ENCODE measurements at regions not wholly inside any gene's neighbourhood (a gene's known extent, or its start where the extent isn't known, plus 50 kb on each side); places are given as distances from the start of the nearest gene placed in this dataset.
"Not testable (repeated sequence)": the region's sequence is repeated elsewhere in the genome, so short reads cannot be mapped to it uniquely, and the experiment has no call there.

DNA sequence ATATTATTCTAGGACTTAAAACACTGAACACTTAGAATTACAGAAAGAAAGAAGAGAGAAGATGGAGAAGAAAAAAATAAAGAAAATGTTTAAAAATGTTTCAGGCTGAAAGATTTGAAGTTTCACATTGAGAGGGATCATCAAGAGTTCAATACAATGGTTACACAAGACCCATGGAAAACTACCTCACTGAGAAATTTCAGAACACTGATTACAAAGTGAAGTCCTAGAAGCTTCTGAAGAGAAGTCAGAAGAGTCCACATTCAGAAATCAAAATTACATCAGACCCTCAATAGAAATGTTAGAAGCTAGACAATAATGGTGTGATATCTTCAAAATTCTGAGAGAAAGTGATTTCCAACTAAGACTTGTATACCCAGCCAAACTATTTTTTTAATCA lies 196.1 kb downstream of the MACC1 start:
- DNase-seq = no peak

DNA sequence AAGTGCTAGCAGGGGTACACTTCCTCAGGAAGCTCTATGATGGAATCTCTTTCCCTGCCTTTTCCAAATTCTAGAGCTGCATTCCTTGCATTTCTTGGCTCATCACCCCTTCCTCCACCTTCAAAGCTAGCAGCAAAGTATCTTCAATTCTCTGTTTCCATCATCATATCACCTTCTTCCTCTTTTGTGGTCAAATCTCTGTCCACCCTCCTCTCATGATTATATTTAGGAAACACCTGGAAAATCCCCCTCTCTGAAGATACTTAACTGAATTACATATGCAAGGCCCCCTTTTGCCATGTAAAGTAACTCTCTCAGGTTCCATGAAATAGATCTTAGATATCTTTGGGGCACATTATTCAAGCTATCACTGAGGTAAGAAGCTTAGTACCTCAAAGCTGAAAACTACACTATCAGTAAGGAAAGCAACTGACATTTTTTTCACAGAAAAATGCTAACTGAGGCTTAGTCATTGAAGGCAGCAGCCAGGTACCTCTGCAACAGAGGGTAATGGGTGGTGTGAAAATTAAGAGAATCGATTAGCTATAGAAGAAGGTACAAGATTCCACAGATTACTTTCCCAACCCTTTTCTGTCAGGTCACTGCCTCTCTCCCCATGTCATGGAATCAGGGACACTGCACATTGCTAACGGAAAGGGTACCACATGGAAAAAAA lies 197.3 kb downstream of the MACC1 start:
- DNase-seq = no peak

DNA sequence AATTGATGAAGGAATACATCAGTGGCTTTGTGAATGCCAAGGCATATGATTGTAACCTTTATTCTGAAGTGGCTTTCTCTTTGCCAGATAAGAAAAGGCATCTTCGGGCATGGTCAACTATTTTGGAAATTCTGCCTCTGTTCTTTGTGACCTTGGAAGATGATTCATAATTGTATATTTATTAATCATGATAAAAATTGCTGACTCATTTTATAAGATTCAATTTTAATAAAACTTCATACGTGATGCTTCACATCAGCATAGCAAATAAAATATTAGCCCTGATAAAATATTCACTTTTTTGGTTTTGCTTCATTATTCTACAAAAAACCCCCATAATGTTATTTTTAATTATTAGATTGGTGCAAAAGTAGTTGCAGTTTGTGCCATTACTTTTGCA lies 200.5 kb downstream of the MACC1 start:
- DNase-seq = no peak

DNA sequence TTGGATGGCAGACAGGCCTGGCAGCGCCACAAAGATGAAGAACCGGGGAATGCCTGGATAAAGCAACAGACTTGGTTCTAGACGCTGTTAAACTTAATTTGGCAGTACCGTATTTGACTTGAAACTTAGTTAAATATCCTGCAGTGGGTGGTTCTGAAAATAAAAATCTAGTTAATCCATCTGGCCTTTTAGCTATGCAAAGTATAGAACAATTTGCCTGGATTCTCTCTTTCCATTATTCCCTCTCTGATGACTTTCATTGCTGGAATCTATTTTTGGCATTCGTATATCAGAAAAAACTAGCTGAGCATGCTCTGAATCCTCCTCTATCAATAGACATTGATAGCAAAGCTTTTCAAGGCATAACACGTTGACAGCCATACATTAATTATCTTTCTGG lies 203.6 kb downstream of the MACC1 start:
- DNase-seq = no peak

DNA sequence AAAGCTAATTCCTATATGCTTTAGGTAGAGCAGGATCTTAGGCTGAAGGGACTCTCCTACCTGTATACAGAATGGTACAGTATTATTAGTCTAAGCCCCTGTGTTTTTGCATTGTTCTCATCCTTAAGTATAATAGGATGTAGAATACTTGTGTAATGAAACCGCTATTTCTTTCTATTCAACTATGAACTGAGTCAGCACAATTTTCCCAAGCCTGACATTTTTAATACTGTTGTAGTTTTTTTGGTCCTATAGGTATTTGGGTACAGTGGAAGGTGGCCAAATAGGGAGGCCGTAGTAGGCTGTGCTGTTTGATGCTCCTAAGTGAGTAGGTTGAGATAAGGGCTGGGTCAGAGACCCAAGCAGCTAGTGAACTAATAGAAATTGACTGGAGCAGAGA lies 205.1 kb downstream of the MACC1 start:
- no peak for DNase-seq

DNA sequence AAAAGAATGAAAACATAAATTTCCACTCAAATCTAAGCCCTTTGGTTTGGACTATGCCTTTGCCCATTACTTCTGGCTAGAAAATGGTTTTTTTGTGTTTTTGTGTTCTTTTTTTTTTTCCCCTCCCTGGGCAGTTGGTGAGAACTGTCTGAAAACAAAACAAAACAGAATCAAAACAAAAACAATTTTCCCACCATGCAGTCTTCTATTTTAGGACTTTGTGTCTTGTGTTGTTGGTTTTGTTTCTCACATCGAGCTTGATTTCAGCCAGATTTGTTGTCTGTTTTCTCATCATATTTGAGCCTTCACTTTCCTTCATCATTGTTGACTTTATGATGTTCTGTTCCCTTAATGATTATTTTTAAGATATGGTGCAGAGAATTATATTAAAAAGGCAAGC lies 206.3 kb downstream of the MACC1 start:
- no peak for DNase-seq

DNA sequence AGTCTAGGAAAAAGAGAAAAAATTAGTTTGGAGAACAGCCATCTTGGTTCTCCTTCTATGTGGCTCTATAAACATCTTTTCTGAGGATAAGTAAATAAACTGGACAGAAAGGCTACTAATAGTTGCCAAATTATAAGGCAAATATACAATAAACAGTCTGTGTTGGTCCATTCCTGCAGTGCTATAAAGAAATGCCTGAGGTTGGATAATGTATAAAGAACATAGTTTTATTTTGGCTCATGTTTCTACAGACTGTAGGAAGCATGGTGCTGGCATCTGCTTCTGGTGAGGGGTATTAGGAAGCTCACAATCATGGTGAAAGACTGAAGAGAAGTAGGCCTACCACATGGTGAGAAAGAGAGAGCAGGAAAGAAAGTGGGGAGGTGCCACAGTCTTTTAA lies 209.7 kb downstream of the MACC1 start:
- DNase-seq = no peak

DNA sequence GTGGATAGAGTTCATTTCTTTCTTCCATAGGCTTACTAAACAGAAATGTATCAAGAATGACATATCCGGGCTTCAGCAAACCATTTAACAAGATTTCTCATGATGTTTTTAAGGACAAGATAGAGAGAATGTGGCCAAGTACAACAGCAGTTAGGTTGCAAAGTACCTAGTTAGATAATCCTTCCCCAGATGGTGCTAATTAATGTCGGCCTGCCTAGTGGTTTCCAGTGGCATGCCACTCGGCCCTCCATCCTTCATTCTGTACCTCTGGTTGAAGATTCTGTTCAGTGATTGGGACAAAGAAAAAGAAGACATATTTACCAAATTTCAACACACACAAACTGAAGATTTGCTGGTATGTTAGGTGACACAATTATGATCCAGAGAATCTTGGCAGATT lies 212.1 kb downstream of the MACC1 start:
- DNase-seq = no peak

DNA sequence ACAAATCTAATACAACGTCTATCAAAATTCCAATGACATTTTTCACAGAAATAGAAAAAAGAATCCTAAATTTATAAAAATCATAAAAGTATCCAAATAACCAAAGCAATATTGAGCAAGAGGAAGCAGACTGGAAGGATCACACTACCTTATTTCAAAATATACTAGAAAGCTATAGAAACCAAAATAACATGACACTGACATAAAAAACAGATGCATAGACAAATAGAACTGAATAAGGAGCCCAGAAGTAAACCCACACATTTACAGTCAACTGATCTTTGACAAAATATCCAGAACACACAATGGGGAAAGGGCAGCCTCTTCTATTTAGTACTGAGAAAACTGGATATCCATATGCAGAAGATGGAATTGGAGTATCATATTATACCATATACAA lies 217.5 kb downstream of the MACC1 start:
- no peak for DNase-seq

DNA sequence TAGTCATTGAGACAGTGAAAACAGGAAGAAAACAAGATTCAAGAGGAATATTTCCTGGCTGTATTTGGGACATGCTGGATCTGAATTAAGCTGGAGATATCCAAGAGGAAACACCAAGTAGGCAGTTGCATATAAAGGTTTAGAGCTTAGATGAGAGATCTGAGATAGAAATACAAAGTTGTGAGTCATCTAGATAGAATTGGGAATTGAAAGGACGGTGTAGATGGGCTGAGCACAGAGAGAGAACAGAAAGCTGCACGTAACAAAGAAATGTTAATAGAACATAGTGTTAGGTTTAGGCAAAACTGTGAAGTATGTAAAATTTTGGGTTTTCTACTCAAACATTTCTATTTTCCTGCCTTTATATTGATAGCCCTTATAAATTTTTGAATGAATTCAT lies 218.5 kb upstream of the TMEM196 start:
- DNase-seq = no peak

DNA sequence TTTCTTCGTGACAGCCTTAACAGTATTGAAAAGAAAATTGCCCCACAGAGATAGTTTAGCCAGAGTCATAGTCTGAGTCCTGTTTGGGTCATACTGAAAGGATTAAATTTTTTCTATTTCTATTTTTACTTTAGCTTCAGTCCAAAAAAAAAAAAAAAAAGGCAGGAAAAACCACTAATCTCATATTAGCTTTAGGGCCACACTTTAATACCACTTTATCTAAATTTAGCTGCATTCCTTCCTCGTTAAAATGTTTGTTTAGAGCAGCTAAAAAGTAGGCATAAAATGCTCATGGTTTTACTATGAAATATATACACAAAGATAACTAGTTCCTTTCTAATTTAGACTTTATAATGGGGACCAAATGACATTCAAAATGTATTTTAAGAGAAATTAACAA lies 216.5 kb upstream of the TMEM196 start:
- no peak for DNase-seq

DNA sequence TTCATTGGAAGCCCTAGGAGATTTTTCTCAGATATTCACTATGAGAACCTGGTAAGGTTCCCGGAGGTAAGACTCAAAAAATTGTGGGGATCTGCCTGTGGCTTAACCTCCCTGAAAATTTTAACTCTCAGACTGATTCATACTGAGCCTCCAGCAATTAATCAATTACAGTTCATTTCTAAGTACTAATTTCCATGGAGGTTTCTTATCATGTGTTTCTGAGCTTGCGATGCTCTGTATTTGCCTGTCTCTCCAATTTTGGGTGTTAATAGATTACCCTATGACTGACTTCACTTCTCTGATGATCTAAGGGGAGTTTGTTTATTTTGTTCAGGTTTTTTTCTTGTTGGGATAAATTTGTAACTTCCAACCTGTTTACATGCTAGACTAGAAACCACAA lies 215.4 kb upstream of the TMEM196 start:
- no peak for DNase-seq

DNA sequence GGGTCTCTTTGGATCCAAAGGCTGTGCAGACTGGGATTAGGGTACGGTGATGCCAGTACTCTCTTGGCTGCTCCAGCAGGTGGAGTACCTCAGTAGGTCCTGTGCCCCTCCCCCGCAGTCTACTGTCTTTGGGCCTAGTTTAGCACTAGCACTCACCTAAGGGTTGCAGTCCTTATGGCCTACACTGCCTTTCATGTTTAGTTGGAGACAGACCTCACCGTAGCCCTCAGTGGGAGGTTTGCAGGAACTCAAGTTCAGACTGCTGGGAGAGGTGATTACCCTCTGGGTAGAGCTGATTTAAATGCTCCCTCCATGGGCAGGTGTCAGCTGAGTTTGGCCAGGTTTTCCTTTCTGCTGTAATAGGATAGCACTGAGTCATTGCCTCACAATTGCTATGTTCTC lies 210.8 kb upstream of the TMEM196 start:
- no peak for DNase-seq

DNA sequence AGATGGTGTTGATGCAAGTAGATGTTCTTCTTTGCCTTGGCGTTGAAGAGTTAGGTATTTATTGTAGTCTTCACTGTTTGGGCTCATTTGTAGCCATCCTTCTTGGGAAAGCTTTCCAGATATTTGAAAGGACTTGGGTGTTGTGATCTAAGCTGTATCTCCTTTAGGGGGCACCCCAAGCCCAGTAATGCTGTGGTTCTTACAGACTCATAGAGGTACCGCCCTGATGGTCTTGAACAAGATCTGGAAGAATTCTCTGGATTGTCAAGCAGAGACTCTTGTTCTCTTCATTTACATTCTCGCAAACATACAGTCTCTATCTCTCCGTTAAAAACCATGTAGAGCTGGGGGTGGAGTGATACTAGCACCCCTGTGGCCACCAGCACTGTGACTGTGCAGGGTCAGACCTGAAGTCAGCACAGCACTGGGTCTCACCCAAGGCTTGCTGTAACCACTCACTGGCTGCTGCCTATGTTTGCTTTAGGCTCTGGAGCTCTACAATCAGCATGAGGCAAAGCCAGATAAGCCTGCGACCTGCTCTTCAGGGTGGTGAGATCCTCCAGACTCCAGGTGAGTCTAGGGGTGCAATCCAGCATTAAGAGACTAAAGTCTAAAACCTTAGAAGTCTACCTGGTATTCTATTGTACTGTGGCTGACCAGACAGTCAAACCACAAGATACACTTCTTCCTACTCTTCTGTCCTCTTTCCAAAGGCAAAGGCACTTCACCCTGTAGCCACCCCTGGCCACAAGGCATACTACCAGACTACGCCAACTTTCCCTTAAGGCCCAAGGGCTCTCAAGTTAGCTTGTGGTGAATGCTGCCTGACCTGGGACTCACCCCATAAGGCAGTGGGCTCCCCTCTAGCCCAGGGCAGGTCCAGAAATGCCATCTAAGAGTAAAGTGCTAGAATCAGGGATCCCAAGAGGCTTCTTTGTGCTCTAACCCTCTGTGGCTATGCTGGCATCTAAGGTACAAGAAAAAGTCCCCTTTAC lies 209.7 kb upstream of the TMEM196 start:
- DNase-seq = no peak

DNA sequence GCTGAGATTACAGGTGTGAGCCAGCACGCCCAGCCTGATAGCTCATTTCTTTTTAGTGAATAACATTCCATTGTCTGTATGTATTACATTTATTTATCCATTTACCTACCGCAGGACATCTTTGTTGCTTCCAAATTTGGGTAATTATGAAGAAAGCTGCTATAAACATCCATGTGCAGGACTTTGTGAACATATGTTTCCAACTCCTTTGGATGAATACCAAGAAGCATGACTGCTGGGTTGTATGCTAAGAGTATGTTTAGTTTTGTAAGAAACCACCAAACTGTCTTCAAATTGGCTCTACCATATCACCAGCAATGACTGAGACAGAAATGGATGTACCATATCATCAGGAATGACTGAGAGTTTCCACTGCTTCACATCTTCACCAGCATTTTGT lies 200.2 kb upstream of the TMEM196 start:
- no peak for DNase-seq

DNA sequence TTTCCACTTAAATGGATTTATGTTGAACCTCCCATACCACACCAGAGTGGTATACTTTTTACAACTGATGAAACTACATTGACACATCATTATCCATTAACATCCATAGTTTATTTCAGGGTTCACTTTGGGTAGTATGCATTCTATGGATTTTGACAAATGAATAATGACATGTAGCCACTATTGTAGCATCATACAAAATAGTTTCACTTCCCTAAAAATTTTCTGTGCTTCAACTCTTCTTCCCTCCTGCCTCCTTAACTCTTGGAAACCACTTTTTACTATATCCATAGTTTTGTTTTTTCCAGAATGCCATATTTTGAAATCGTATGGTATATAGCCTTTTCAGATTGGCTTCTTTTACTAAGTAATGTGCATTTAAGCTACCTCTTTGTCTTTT lies 199.5 kb upstream of the TMEM196 start:
- DNase-seq = no peak

DNA sequence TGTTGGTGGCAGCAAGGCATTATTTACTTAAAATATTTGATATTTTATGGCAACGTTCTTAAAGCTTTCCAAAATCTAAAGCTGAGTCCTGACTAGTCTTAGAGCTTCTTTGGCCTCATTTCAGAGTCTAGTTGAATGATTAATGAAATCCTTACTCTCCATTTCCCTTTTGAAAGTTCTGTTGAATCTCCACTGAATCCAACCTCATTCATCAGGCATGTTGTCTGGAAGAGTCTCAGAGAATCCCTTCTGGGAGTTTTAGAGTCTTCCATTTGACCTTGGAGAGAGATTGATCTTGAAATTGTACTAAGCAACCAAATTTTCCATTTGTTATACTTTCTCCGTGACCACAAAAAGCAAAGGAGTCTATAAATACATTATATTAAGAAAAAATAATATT lies 198.5 kb upstream of the TMEM196 start:
- no peak for DNase-seq

DNA sequence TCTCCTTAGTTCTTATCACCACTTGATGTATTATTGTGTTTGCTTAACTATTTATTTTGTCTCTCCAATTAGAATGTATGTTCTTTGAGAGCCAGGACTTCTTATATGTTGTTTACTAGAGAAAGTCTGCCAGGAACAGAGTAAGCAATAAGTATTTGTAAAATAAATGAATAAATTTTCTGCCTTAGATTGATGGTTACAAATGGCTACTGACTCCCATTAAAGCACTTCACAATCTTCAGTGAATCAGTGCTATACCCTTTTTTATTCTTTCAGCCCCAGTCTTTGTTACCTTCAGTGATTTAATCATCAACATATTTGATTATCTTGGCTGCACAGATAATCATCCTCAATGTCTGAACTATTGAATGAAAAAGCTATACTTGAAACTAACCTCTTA lies 197.1 kb upstream of the TMEM196 start:
- DNase-seq = no peak

DNA sequence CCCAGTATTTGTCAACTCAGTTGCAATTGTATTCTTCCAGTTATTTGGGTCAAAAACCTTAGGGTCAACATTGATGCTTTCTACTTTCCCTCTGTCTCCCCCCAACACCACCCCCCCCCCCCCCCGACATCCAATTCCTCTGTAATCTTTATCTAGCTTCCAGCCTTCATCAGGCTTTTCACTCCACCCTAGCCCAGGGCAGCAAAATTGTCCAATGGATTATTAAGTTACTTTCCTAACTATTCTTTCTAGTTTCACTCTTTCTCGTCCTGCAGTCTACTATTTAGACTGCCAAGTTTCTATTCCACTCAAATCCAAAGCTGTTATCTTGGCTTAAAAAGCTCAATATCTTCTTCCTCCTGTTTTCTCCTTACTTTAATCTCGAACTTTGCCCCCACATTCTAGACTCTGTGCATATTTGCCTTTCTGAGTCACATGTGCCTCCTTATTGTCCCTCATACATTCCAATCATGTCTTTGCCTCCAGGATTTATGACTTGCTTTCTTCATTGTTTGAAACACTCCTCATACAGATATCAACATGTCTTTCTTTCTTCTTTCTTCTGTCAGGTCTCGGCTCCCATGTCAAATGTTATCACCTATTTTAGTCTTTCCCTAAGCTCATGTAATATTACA lies 196.6 kb upstream of the TMEM196 start:
- DNase-seq = no peak

DNA sequence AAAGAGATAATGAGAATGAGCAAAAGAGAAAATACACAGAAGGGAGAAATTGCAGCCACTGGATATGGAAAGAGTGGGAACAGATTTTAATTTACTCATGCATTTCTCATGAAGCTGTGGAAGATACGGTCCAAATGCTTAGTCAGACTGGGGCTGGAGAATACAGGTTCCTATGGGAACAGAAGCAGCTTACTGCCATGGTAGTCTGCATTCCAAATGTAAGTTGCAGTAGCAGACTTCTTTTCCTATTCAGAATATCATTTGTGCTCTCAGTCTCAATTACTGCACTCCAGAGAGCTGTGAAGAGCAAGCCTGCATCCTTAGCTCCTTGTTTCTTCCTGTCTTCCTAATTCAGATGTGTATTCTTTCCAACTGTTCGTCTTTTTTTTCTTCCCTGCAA lies 190.8 kb upstream of the TMEM196 start:
- DNase-seq = no peak

DNA sequence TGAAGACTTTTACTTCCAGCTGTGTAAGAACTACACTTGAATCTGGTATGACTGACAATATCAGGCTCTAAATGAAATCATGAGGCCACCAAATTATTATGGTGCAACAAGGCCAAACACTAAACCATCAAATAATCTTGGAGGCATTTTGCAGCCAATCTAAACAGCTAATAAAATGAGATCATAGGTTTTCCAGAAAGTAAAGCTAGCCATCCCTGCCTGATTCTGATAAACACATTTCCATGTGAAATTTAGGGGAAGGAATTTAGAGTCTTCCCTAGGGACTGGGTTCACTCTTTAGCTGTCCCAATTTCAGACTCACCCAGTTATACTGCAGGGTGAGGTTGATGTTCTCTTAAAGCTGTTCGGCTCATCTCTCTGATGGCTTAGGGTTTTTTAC lies 190.3 kb upstream of the TMEM196 start:
- no peak for DNase-seq

DNA sequence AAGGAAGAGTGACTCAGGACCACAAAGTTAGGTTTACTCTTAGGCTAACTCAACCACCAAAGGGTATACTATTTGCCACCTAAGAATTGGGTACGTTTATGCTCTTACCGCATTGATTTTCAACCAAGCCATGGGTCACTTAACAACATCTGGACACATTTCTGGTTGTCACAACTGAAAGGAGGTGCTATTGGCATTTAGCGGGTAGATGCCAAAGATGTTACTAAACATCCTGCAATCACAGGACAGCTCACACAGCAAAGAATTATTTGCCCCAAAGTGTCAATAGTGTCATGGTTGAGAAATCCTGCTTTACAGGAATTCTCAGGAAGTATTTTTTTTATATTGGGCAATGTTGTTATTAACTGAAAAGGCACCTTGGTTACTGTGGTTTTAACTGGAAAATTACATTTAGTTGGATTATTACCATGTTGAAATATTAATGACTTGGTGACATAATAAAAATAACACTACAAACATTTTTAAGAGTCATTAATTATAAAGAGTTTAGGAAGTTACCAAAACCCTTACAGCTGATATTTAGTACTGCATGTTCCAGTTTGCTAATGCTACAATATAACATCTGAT lies 185.0 kb upstream of the TMEM196 start:
- no peak for DNase-seq

DNA sequence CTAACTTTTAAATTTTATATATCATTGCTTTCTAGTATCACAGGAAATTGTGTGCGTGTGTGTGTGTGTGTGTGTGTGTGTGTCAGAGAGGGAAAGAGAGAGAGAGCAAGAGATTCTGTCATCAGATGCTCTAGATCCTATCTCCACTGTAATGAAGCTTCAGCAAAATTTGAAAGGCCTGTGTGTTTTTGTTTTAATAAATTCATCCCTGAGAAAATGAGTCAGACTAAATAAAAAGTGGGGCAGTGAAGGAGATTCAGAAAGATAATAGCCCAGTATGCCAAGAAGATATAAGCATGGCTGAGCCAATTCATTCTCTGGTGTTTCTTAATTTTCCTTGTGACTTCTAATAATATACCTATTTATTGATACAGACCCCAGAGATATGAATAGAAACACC lies 184.2 kb upstream of the TMEM196 start:
- no peak for DNase-seq

DNA sequence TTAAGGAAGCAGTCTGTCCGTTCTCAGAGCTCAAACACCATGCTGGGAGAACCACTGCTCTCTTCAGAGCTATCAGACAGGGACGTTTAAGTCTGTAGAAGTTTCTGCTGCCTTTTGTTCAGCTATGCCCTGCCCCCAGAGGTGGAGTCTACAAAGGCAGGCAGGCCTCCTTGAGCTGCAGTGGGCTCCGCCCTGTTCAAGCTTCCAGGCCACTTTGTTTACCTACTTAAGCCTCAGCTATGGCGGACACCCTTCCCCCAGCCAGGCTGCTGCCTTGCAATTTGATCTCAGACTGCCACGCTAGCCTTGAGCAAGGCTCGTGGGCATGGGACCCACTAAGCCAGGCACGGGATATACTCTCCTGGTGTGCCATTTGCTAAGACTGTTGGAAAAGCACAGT lies 180.7 kb upstream of the TMEM196 start:
- DNase-seq = not testable (repeated sequence)
